ENCODE measurements at regions not wholly inside any gene's neighbourhood (a gene's known extent, or its start where the extent isn't known, plus 50 kb on each side); places are given as distances from the start of the nearest gene placed in this dataset.

DNA sequence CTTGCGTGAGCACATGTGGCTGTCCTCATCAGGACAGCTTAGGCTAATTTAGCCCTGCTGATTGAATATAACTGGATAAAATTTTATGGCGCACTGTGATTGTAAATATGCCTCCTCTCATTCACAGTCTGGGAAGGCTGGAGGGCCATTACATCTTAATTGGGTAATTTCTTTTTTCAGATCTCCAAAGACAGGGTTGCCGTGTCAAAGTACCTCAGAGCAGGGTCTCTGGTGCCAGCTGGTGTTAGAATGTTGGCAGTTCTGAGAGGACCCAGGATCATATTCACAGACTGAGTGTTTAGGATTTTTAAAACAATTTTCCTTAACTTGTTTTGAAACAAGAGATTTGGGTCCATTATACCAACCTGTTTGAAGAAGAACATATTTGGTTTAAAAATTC is 455.7 kb upstream of the TLE4 start:
- TF ChIP-seq JUNB (IDR thresholded peaks at IDR 0.05) (no peak), EP300 (IDR thresholded peaks at IDR 0.05) (no peak), SMC3 (IDR thresholded peaks at IDR 0.05) (no peak), MAZ (IDR thresholded peaks at IDR 0.05; ENCODE audit: borderline replicate concordance, low read depth, low read length) (no peak), FOXS1 (CRISPR knock-in tag; IDR thresholded peaks at IDR 0.05) (no peak), JUN (IDR thresholded peaks at IDR 0.05) (no peak), RFX5 (IDR thresholded peaks at IDR 0.05) (no peak), FOSL2 (IDR thresholded peaks at IDR 0.05) (no peak), FOSL2 (CRISPR knock-in tag; IDR thresholded peaks at IDR 0.05) (no peak), BHLHE40 (IDR thresholded peaks at IDR 0.05; ENCODE audit: low read depth, low read length) (no peak)
- TF ChIP-seq, protein P1, sequence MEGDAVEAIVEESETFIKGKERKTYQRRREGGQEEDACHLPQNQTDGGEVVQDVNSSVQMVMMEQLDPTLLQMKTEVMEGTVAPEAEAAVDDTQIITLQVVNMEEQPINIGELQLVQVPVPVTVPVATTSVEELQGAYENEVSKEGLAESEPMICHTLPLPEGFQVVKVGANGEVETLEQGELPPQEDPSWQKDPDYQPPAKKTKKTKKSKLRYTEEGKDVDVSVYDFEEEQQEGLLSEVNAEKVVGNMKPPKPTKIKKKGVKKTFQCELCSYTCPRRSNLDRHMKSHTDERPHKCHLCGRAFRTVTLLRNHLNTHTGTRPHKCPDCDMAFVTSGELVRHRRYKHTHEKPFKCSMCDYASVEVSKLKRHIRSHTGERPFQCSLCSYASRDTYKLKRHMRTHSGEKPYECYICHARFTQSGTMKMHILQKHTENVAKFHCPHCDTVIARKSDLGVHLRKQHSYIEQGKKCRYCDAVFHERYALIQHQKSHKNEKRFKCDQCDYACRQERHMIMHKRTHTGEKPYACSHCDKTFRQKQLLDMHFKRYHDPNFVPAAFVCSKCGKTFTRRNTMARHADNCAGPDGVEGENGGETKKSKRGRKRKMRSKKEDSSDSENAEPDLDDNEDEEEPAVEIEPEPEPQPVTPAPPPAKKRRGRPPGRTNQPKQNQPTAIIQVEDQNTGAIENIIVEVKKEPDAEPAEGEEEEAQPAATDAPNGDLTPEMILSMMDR (IDR thresholded peaks at IDR 0.05), result no peak
